K562 (cell line): ENCODE measurements at regions not wholly inside any gene's neighbourhood (a gene's known extent, or its start where the extent isn't known, plus 50 kb on each side); places are given as distances from the start of the nearest gene placed in this dataset.

Experiments used
- ATAC-seq: fragments of 200-7000 bp; cut with Tn5 transposase; 3 replicates; pipeline ENCODE4 v1.9.1; 2020; ENCODE audit warnings: moderate library complexity
- BruUV-seq: library from RNA; stranded (reverse); fragments of 400-500 nt; replicated peaks from 2 replicates; lab custom pipeline; 2021; lab: Mats Ljungman, UMichigan
- CTCF ChIA-PET: fragments of 300-600 bp; formaldehyde crosslinking; extraction: SDS; loops from one replicate; lab custom pipeline; 2021; ENCODE audit warnings: low intra/inter-chr PET ratio; lab: Yijun Ruan, JAX
- POLR2A ChIA-PET: fragments of 300-600, 350-650 bp; sonication (Branson Sonifier 250); formaldehyde crosslinking; extraction: SDS; loops from one replicate; lab custom pipeline; 2021; ENCODE audit warnings: antibody characterized with exemption, inconsistent platforms; lab: Yijun Ruan, JAX
- DNase-seq, 4 experiments: peaks; one replicate each; pipeline versions ENCODE4 v3.0.0 to v3.0.0-alpha.2; 2011 to 2018; ENCODE audit warnings: low spot score in 3 of 4, mixed read lengths in 3 of 4; ENCODE audit errors: extremely low read depth in 1 of 4
- FAIRE-seq: peaks from 2 replicates; lab custom pipeline; 2011; peaks lifted over from hg19 to GRCh38; lab: Jason Lieb, UNC
- H2AFZ ChIP-seq: 2 replicates; pipeline ENCODE4 v1.6.0; 2011; ENCODE audit warnings: low read depth, low read length, control low read depth, inconsistent platforms
- H3K27ac ChIP-seq: fragments of 200-600 bp; 3 replicates; pipeline ENCODE4 v1.8.0; 2011; ENCODE audit warnings: low read depth, mild to moderate bottlenecking, control low read depth, inconsistent platforms, low read length, moderate library complexity, mixed read lengths; ENCODE audit errors: extremely low read depth
- H3K27me3 ChIP-seq, 2 experiments: fragments of 300-600 bp in 1 of 2; 2 replicates in 1 of 2; 3 replicates in 1 of 2; pipeline versions ENCODE4 v1.6.0 to v1.8.0; 2011; ENCODE audit warnings: inconsistent platforms in 2 of 2, low read length in 2 of 2, mild to moderate bottlenecking in 1 of 2, mixed read lengths in 1 of 2, moderate library complexity in 1 of 2; ENCODE audit not compliant: control insufficient read depth in 2 of 2, insufficient read depth in 2 of 2
- H3K36me3 ChIP-seq: fragments of 300-600 bp; 3 replicates; pipeline ENCODE4 v1.8.0; 2011; ENCODE audit warnings: mild to moderate bottlenecking, low read length, inconsistent platforms; ENCODE audit not compliant: control insufficient read depth, insufficient read depth
- H3K4me1 ChIP-seq, 2 experiments: fragments of 200-600 bp in 1 of 2; replicated peaks in 1 of 2; 2 replicates in 1 of 2; 3 replicates in 1 of 2; pipeline versions ENCODE4 v1.5.1 to v1.8.0; 2011; ENCODE audit warnings: inconsistent platforms in 2 of 2, low read length in 2 of 2, mild to moderate bottlenecking in 1 of 2, mixed read lengths in 1 of 2, moderate library complexity in 1 of 2; ENCODE audit not compliant: control insufficient read depth in 2 of 2, insufficient read depth in 2 of 2
- H3K4me2 ChIP-seq: 2 replicates; pipeline ENCODE4 v1.6.1; 2011; ENCODE audit warnings: low read length, control low read depth, inconsistent platforms, mixed read lengths; ENCODE audit not compliant: insufficient read depth
- H3K4me3 ChIP-seq: fragments of 200-600 bp; sonication (generic), shearing (Covaris generic); 2 replicates; pipeline ENCODE4 v1.5.1; 2016; ENCODE audit warnings: control low read depth, inconsistent platforms
- H3K79me2 ChIP-seq: fragments of 200-600 bp; 3 replicates; pipeline ENCODE4 v1.8.0; 2011; ENCODE audit warnings: low read length, inconsistent platforms; ENCODE audit not compliant: control insufficient read depth, insufficient read depth
- H3K9ac ChIP-seq, 2 experiments: 2 replicates each; pipeline versions ENCODE4 v1.6.0 to v1.6.1; 2011; ENCODE audit warnings: low read depth in 2 of 2, low read length in 2 of 2, control low read depth in 1 of 2, inconsistent platforms in 1 of 2, mild to moderate bottlenecking in 1 of 2, mixed read lengths in 1 of 2; ENCODE audit not compliant: insufficient read depth in 1 of 2
- H3K9me1 ChIP-seq: one replicate; pipeline ENCODE4 v1.6.0; 2011; ENCODE audit warnings: inconsistent platforms, mild to moderate bottlenecking, low read length, moderate library complexity; ENCODE audit not compliant: control insufficient read depth, insufficient read depth
- H3K9me3 ChIP-seq: replicated peaks from 2 replicates; pipeline ENCODE4 v1.5.1; 2011; ENCODE audit warnings: low read depth, low read length, inconsistent platforms; ENCODE audit not compliant: control insufficient read depth, insufficient read depth
- H4K20me1 ChIP-seq: replicated peaks from 2 replicates; pipeline ENCODE4 v1.6.1; 2011; ENCODE audit warnings: low read length, inconsistent platforms, mixed read lengths; ENCODE audit not compliant: control insufficient read depth, insufficient read depth
- NCOA4 ChIP-seq: fragments of 450-650 bp; IDR thresholded peaks from 2 replicates; pipeline ENCODE4 v1.6.1; 2018; ENCODE audit warnings: mild to moderate bottlenecking; ENCODE audit not compliant: partially characterized antibody
- RUNX1 ChIP-seq: sonication (generic); IDR thresholded peaks from 2 replicates; pipeline ENCODE4 v1.6.1; 2016; ENCODE audit warnings: antibody characterized with exemption, low read depth
- TAF9B ChIP-seq: fragments of 450-650 bp; IDR thresholded peaks from 2 replicates; pipeline ENCODE4 v1.6.1; 2018; ENCODE audit warnings: mild to moderate bottlenecking; ENCODE audit not compliant: partially characterized antibody
- TARDBP ChIP-seq: fragments of 450-650 bp; IDR thresholded peaks from 2 replicates; pipeline ENCODE4 v1.6.1; 2016
- ZNF282 ChIP-seq: sonication (generic); formaldehyde crosslinking; IDR thresholded peaks from 2 replicates; pipeline ENCODE4 v1.8.1; 2023; ENCODE audit warnings: missing genetic modification reagents
- WGBS: fragments of 100-300 bp; shearing (Covaris generic); methylation state at CpG from one replicate; pipeline ENCODE4 v1.1.6; 2016; ENCODE audit warnings: low coverage, mixed read lengths; ENCODE audit not compliant: insufficient coverage; ENCODE audit errors: missing lambda C conversion rate; 5-methylcytosine and 5-hydroxymethylcytosine counted together
- in situ Hi-C: fragments of 300-500 bp; cut with MboI; formaldehyde crosslinking; loops from 4 replicates; pipeline ENCODE4 v1.15.0; 2018; ENCODE audit warnings: inconsistent platforms, mixed read lengths
- intact Hi-C: fragments of 100-400 bp; cut with micrococcal nuclease; formaldehyde crosslinking; loops from 2 replicates; pipeline ENCODE4 v1.14.2; 2022
- TF ChIP-seq, protein P1 (sequence below): sonication (generic); formaldehyde crosslinking; IDR thresholded peaks from 2 replicates; pipeline ENCODE4 v1.8.0; 2022; ENCODE audit warnings: mild to moderate bottlenecking, missing genetic modification reagents
- TF ChIP-seq, protein P2 (sequence below): IDR thresholded peaks from 2 replicates; pipeline ENCODE4 v1.6.1; 2011; ENCODE audit not compliant: insufficient read length; ENCODE audit errors: extremely low read depth
- TF ChIP-seq, protein P3 (sequence below): sonication (generic); formaldehyde crosslinking; IDR thresholded peaks from 2 replicates; pipeline ENCODE4 v1.8.0; 2022; ENCODE audit warnings: mild to moderate bottlenecking, missing genetic modification reagents

DNA sequence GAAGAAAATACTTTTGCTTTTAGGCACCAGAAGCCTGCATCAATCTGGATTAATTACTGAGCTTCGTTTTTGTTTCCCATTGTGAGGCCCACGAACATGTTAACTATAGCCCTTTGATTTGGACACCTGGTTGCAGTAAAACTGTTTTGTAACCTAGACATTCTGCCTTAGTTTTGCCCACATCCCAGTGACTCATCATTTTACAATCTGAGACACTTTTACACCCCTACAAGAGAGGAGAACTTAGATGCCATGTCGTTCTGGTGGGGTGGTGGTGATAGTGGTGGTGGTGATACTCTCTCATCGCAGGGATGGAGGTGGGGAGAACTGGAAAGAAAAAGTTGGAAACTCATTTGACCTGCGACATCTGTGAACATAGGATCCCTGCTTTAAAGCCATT, 1257.2 kb downstream of the ADGRL3 start:
- H3K27me3 ChIP-seq, result no peaks in the 10 kb centered on the region
- no peak for DNase-seq
- no peak overlapping the region for H3K9ac ChIP-seq
- POLR2A ChIA-PET, result no interaction called here
- intact Hi-C loops, result no loop called here
- no peak overlapping the region for H3K4me2 ChIP-seq
- no peak overlapping the region for H3K4me3 ChIP-seq
- H2AFZ ChIP-seq, result no peak overlapping the region
- CTCF ChIA-PET, result no interaction called here
- ATAC-seq, result no peak
- TF ChIP-seq, protein P1, sequence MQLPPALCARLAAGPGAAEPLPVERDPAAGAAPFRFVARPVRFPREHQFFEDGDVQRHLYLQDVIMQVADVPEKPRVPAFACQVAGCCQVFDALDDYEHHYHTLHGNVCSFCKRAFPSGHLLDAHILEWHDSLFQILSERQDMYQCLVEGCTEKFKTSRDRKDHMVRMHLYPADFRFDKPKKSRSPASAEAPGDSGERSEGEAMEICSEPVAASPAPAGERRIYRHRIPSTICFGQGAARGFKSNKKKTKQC (CRISPR knock-in tag), result no peak
- H3K9me3 ChIP-seq, result no peaks in the 10 kb centered on the region; the same call in 1 of the 2 replicates
- no peaks in the 10 kb centered on the region for H3K79me2 ChIP-seq
- no peaks in the 10 kb centered on the region for H3K36me3 ChIP-seq
- H4K20me1 ChIP-seq, result no peaks in the 10 kb centered on the region
- BruUV-seq, result no TSS peak
- no peaks in the 10 kb centered on the region for H3K9me1 ChIP-seq
- no peak overlapping the region for H3K27ac ChIP-seq
- 1% methylated on average over 5 of the region's 5 CpGs for WGBS
- no peak for FAIRE-seq
- in situ Hi-C loops, result no loop called here
- no peaks in the 10 kb centered on the region for H3K4me1 ChIP-seq

DNA sequence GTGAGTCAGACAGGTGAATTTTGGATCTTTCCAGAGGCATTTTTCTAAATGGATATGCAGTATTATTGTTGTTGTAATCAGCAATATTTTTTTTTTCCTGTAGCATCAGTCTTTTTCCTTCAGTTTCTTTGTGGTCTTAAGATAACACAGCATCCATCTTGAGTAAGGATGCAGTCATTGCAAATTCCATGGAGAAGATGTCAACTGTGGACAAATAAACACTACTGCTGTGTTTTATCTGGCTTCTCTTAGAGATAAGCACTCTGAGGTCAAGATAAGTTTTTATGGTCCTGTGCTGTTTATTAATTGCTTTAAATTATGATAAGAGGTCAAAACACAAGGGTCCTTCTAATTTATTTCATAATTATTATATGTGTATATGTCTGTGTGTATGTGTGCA, 1255.7 kb downstream of the ADGRL3 start:
- no peak for TF ChIP-seq ZNF282 (CRISPR knock-in tag)
- TF ChIP-seq TARDBP, result no peak
- TF ChIP-seq TAF9B, result no peak
- TF ChIP-seq, protein P2, sequence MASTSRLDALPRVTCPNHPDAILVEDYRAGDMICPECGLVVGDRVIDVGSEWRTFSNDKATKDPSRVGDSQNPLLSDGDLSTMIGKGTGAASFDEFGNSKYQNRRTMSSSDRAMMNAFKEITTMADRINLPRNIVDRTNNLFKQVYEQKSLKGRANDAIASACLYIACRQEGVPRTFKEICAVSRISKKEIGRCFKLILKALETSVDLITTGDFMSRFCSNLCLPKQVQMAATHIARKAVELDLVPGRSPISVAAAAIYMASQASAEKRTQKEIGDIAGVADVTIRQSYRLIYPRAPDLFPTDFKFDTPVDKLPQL, result no peak
- TF ChIP-seq, protein P3, sequence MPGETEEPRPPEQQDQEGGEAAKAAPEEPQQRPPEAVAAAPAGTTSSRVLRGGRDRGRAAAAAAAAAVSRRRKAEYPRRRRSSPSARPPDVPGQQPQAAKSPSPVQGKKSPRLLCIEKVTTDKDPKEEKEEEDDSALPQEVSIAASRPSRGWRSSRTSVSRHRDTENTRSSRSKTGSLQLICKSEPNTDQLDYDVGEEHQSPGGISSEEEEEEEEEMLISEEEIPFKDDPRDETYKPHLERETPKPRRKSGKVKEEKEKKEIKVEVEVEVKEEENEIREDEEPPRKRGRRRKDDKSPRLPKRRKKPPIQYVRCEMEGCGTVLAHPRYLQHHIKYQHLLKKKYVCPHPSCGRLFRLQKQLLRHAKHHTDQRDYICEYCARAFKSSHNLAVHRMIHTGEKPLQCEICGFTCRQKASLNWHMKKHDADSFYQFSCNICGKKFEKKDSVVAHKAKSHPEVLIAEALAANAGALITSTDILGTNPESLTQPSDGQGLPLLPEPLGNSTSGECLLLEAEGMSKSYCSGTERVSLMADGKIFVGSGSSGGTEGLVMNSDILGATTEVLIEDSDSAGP (CRISPR knock-in tag), result no peak
- no peak for TF ChIP-seq RUNX1
- no peak for TF ChIP-seq NCOA4

More for the DNA sequence above, 1255.7 kb downstream of the ADGRL3 start:
- BruUV-seq, result no TSS peak
- Histone ChIP-seq H3K79me2 (no peaks in the 10 kb centered on the region), H3K4me3 (no peak overlapping the region), H3K9ac (no peak overlapping the region), H3K36me3 (no peaks in the 10 kb centered on the region), H3K27me3 (no peaks in the 10 kb centered on the region), H3K4me2 (no peak overlapping the region), H3K9me1 (no peaks in the 10 kb centered on the region), H3K4me1 (no peaks in the 10 kb centered on the region), H2AFZ (no peak overlapping the region), H3K27ac (no peak overlapping the region), H4K20me1 (no peaks in the 10 kb centered on the region), H3K9me3 (no peaks in the 10 kb centered on the region; the same call in 1 of the 2 replicates)
- DNase-seq, result no peak
- in situ Hi-C loops (no loop called here), intact Hi-C loops (no loop called here)
- ChIA-PET POLR2A (no interaction called here), CTCF (no interaction called here)
- FAIRE-seq, result no peak
- no peak for ATAC-seq
